ENCODE measurements at regions not wholly inside any gene's neighbourhood (a gene's known extent, or its start where the extent isn't known, plus 50 kb on each side); places are given as distances from the start of the nearest gene placed in this dataset.

- Histone ChIP-seq H3K27ac (peak overlapping the region; percentile 99), H3K79me2 (ENCODE audit: insufficient read depth, low read depth) (peaks cover 56% of the 10 kb centered on the region), H3K4me1 (ENCODE audit: low read depth, poor library complexity, severe bottlenecking) (peaks cover 28% of the 10 kb centered on the region), H2AFZ (ENCODE audit: low read depth) (no peak overlapping the region), H3K27me3 (ENCODE audit: insufficient read depth, low read depth) (no peaks in the 10 kb centered on the region), H3K36me3 (ENCODE audit: insufficient read depth) (no peaks in the 10 kb centered on the region), H3K9ac (peak overlapping the region; percentile 100), H3K4me2 (peak overlapping the region; percentile 73), H3K4me3 (IDR thresholded peaks at IDR 0.05; ENCODE audit: insufficient read depth, low read depth, low read length) (no peak overlapping the region), H4K20me1 (ENCODE audit: insufficient read depth) (no peaks in the 10 kb centered on the region)
- no peak; the same call in 1 of the 2 replicates for TF ChIP-seq CTCF (conservative IDR thresholded peaks at IDR 0.05; ENCODE audit: low read depth, low read length)
Measured at GRCh38 chr6:26198722-26199056, 111.5 kb downstream of the HFE start.

GRCh38 chr6:26199057-26199772, 112.0 kb downstream of the HFE start:
- Histone ChIP-seq H3K9ac (peak overlapping the region; percentile 100), H3K4me3 (IDR thresholded peaks at IDR 0.05; ENCODE audit: insufficient read depth, low read depth, low read length) (no peak overlapping the region), H4K20me1 (ENCODE audit: insufficient read depth) (no peaks in the 10 kb centered on the region), H3K27ac (peak overlapping the region; percentile 99), H3K4me2 (peak overlapping the region; percentile 73), H3K27me3 (ENCODE audit: insufficient read depth, low read depth) (no peaks in the 10 kb centered on the region), H3K36me3 (ENCODE audit: insufficient read depth) (no peaks in the 10 kb centered on the region), H3K79me2 (ENCODE audit: insufficient read depth, low read depth) (peaks cover 55% of the 10 kb centered on the region), H3K4me1 (ENCODE audit: low read depth, poor library complexity, severe bottlenecking) (peaks cover 27% of the 10 kb centered on the region), H2AFZ (ENCODE audit: low read depth) (no peak overlapping the region)
- no peak for TF ChIP-seq CTCF (conservative IDR thresholded peaks at IDR 0.05; ENCODE audit: low read depth, low read length)

GRCh38 chr6:26199773-26200764, 112.8 kb downstream of the HFE start:
- TF ChIP-seq CTCF (conservative IDR thresholded peaks at IDR 0.05; ENCODE audit: low read depth, low read length): no peak
- Histone ChIP-seq H3K4me2 (peak overlapping the region; percentile 33), H3K9ac (peak overlapping the region; percentile 100), H3K36me3 (ENCODE audit: insufficient read depth) (no peaks in the 10 kb centered on the region), H2AFZ (ENCODE audit: low read depth) (no peak overlapping the region), H3K4me3 (IDR thresholded peaks at IDR 0.05; ENCODE audit: insufficient read depth, low read depth, low read length) (no peak overlapping the region), H3K4me1 (ENCODE audit: low read depth, poor library complexity, severe bottlenecking) (peaks cover 19% of the 10 kb centered on the region), H3K27me3 (ENCODE audit: insufficient read depth, low read depth) (no peaks in the 10 kb centered on the region), H4K20me1 (ENCODE audit: insufficient read depth) (no peaks in the 10 kb centered on the region), H3K27ac (peak overlapping the region; percentile 99), H3K79me2 (ENCODE audit: insufficient read depth, low read depth) (peaks cover 47% of the 10 kb centered on the region)

- no peaks in the 10 kb centered on the region for H3K27me3 ChIP-seq (ENCODE audit: insufficient read depth, low read depth)
- H3K4me1 ChIP-seq (ENCODE audit: low read depth, poor library complexity, severe bottlenecking): peaks cover 17% of the 10 kb centered on the region
- H4K20me1 ChIP-seq (ENCODE audit: insufficient read depth): no peaks in the 10 kb centered on the region
- H3K9ac ChIP-seq: no peak overlapping the region
- H3K79me2 ChIP-seq (ENCODE audit: insufficient read depth, low read depth): peaks cover 41% of the 10 kb centered on the region
- H3K4me3 ChIP-seq (IDR thresholded peaks at IDR 0.05; ENCODE audit: insufficient read depth, low read depth, low read length): no peak overlapping the region
- peak overlapping the region; percentile 7; the same call in 1 of the 2 replicates for H3K4me2 ChIP-seq
- no peak overlapping the region; the same call in 1 of the 2 replicates for H3K27ac ChIP-seq
- H2AFZ ChIP-seq (ENCODE audit: low read depth): no peak overlapping the region
- H3K36me3 ChIP-seq (ENCODE audit: insufficient read depth): no peaks in the 10 kb centered on the region
- TF ChIP-seq CTCF (conservative IDR thresholded peaks at IDR 0.05; ENCODE audit: low read depth, low read length): no peak
Measured at GRCh38 chr6:26200918-26201721, 113.9 kb downstream of the HFE start.
